SK-N-SH treated with all-trans-retinoic acid at 6 μM for 48 hours (cell line): ENCODE measurements at regions not wholly inside any gene's neighbourhood (a gene's known extent, or its start where the extent isn't known, plus 50 kb on each side); places are given as distances from the start of the nearest gene placed in this dataset.

ENCODE experiments used
- ATAC-seq: fragments of 200-7000 bp; cut with Tn5 transposase; 3 replicates; pipeline ENCODE4 v1.9.1; 2020; ENCODE audit warnings: mild to moderate bottlenecking, moderate library complexity
- BACH2 ChIP-seq: fragments of 250-450 bp; sonication (Bioruptor Pico); IDR thresholded peaks from 2 replicates; pipeline ENCODE4 v1.9.0; 2021; ENCODE audit warnings: mild to moderate bottlenecking, borderline replicate concordance
- CSDC2 ChIP-seq: fragments of 250-450 bp; sonication (Bioruptor Pico); IDR thresholded peaks from 2 replicates; pipeline ENCODE4 v1.5.0; 2020; ENCODE audit warnings: mild to moderate bottlenecking, moderate library complexity
- GLIS3 ChIP-seq: fragments of 250-450 bp; sonication (Bioruptor Pico); IDR thresholded peaks from 2 replicates; pipeline ENCODE4 v1.5.0; 2020; ENCODE audit warnings: mild to moderate bottlenecking, moderate library complexity
- ISL1 ChIP-seq: fragments of 250-450 bp; sonication (Bioruptor Pico); IDR thresholded peaks from 2 replicates; pipeline ENCODE4 v2.1.2; 2022; ENCODE audit warnings: mild to moderate bottlenecking, moderate library complexity
- RARB ChIP-seq: fragments of 250-450 bp; sonication (Bioruptor Pico); IDR thresholded peaks from 2 replicates; pipeline ENCODE4 v1.8.0; 2021; ENCODE audit warnings: mild to moderate bottlenecking, moderate library complexity
- TCF4 ChIP-seq: fragments of 250-450 bp; sonication (Bioruptor Pico); IDR thresholded peaks from 2 replicates; pipeline ENCODE4 v1.8.0; 2021; ENCODE audit warnings: mild to moderate bottlenecking, moderate library complexity, borderline replicate concordance
- TOX ChIP-seq: fragments of 250-450 bp; sonication (Bioruptor Pico); IDR thresholded peaks from 2 replicates; pipeline ENCODE4 v1.8.0; 2021; ENCODE audit warnings: mild to moderate bottlenecking, moderate library complexity, borderline replicate concordance
- ZC3H10 ChIP-seq: fragments of 250-450 bp; sonication (Bioruptor Pico); IDR thresholded peaks from 2 replicates; pipeline ENCODE4 v1.5.1; 2021; ENCODE audit warnings: mild to moderate bottlenecking, moderate library complexity
- ZFP3 ChIP-seq: fragments of 250-450 bp; sonication (Bioruptor Pico); IDR thresholded peaks from 2 replicates; pipeline ENCODE4 v1.5.0; 2020; ENCODE audit warnings: mild to moderate bottlenecking, moderate library complexity
- ZFP30 ChIP-seq: fragments of 450-650 bp; formaldehyde crosslinking; IDR thresholded peaks from 2 replicates; pipeline ENCODE4 v1.5.0; 2022; ENCODE audit warnings: mild to moderate bottlenecking, moderate library complexity
- ZNF565 ChIP-seq: fragments of 450-650 bp; formaldehyde crosslinking; conservative IDR thresholded peaks from 2 replicates; pipeline ENCODE4 v1.5.0; 2020; ENCODE audit warnings: low read depth, mild to moderate bottlenecking, moderate library complexity
- ZNF8 ChIP-seq: fragments of 450-650 bp; formaldehyde crosslinking; IDR thresholded peaks from 2 replicates; pipeline ENCODE4 v1.5.0; 2020; ENCODE audit warnings: mild to moderate bottlenecking, moderate library complexity
- TF ChIP-seq, protein P1 (sequence below): fragments of 250-450 bp; sonication (Bioruptor Pico); IDR thresholded peaks from 2 replicates; pipeline ENCODE4 v1.5.0; 2020; ENCODE audit warnings: mild to moderate bottlenecking, moderate library complexity
- TF ChIP-seq, protein P2 (sequence below): fragments of 250-450 bp; sonication (Bioruptor Pico); IDR thresholded peaks from 2 replicates; pipeline ENCODE4 v1.5.1; 2020; ENCODE audit warnings: low read depth, mild to moderate bottlenecking, moderate library complexity
- TF ChIP-seq, protein P3 (sequence below): fragments of 250-450 bp; sonication (Bioruptor Pico); IDR thresholded peaks from 2 replicates; pipeline ENCODE4 v1.8.0; 2020; ENCODE audit warnings: mild to moderate bottlenecking, moderate library complexity, borderline replicate concordance
- TF ChIP-seq, protein P4 (sequence below): fragments of 250-450 bp; sonication (Bioruptor Pico); IDR thresholded peaks from 2 replicates; pipeline ENCODE4 v1.8.0; 2021; ENCODE audit warnings: low read depth, mild to moderate bottlenecking, moderate library complexity, borderline replicate concordance
- TF ChIP-seq, protein P5 (sequence below): fragments of 250-450 bp; sonication (Bioruptor Pico); IDR thresholded peaks from 2 replicates; pipeline ENCODE4 v1.5.1; 2021; ENCODE audit warnings: mild to moderate bottlenecking, moderate library complexity

DNA sequence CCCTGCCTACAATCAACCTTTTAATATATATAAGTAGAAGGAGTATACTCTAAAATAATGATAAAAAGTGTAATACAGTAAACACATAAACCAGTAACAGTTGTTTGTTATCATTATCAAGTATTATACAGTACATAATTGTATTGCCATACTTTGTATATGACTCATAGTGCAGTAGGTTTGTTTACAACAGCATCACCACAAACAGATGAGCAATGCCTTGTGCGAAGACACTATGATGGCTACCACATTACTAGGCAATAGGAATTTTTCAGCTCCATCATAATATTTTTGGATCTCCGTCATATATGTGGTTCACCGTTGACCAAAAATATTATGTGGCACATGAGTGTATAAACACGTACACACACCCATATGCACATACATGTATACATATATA is 69.7 kb upstream of the APC start:
- TF ChIP-seq, protein P1, sequence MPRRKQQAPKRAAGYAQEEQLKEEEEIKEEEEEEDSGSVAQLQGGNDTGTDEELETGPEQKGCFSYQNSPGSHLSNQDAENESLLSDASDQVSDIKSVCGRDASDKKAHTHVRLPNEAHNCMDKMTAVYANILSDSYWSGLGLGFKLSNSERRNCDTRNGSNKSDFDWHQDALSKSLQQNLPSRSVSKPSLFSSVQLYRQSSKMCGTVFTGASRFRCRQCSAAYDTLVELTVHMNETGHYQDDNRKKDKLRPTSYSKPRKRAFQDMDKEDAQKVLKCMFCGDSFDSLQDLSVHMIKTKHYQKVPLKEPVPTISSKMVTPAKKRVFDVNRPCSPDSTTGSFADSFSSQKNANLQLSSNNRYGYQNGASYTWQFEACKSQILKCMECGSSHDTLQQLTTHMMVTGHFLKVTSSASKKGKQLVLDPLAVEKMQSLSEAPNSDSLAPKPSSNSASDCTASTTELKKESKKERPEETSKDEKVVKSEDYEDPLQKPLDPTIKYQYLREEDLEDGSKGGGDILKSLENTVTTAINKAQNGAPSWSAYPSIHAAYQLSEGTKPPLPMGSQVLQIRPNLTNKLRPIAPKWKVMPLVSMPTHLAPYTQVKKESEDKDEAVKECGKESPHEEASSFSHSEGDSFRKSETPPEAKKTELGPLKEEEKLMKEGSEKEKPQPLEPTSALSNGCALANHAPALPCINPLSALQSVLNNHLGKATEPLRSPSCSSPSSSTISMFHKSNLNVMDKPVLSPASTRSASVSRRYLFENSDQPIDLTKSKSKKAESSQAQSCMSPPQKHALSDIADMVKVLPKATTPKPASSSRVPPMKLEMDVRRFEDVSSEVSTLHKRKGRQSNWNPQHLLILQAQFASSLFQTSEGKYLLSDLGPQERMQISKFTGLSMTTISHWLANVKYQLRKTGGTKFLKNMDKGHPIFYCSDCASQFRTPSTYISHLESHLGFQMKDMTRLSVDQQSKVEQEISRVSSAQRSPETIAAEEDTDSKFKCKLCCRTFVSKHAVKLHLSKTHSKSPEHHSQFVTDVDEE = no peak
- TF ChIP-seq, protein P2, sequence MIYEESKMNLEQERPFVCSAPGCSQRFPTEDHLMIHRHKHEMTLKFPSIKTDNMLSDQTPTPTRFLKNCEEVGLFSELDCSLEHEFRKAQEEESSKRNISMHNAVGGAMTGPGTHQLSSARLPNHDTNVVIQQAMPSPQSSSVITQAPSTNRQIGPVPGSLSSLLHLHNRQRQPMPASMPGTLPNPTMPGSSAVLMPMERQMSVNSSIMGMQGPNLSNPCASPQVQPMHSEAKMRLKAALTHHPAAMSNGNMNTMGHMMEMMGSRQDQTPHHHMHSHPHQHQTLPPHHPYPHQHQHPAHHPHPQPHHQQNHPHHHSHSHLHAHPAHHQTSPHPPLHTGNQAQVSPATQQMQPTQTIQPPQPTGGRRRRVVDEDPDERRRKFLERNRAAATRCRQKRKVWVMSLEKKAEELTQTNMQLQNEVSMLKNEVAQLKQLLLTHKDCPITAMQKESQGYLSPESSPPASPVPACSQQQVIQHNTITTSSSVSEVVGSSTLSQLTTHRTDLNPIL (CRISPR knock-in tag) = no peak
- TF ChIP-seq ISL1 = no peak
- TF ChIP-seq ZC3H10 = no peak
- TF ChIP-seq CSDC2 = no peak
- no peak for TF ChIP-seq GLIS3 (CRISPR knock-in tag)
- TF ChIP-seq ZNF8 (CRISPR knock-in tag) = no peak
- TF ChIP-seq, protein P3, sequence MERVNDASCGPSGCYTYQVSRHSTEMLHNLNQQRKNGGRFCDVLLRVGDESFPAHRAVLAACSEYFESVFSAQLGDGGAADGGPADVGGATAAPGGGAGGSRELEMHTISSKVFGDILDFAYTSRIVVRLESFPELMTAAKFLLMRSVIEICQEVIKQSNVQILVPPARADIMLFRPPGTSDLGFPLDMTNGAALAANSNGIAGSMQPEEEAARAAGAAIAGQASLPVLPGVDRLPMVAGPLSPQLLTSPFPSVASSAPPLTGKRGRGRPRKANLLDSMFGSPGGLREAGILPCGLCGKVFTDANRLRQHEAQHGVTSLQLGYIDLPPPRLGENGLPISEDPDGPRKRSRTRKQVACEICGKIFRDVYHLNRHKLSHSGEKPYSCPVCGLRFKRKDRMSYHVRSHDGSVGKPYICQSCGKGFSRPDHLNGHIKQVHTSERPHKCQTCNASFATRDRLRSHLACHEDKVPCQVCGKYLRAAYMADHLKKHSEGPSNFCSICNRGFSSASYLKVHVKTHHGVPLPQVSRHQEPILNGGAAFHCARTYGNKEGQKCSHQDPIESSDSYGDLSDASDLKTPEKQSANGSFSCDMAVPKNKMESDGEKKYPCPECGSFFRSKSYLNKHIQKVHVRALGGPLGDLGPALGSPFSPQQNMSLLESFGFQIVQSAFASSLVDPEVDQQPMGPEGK (CRISPR knock-in tag) = no peak
- no peak for TF ChIP-seq BACH2 (CRISPR knock-in tag)
- TF ChIP-seq TCF4 (CRISPR knock-in tag) = no peak
- no peak for ATAC-seq

DNA sequence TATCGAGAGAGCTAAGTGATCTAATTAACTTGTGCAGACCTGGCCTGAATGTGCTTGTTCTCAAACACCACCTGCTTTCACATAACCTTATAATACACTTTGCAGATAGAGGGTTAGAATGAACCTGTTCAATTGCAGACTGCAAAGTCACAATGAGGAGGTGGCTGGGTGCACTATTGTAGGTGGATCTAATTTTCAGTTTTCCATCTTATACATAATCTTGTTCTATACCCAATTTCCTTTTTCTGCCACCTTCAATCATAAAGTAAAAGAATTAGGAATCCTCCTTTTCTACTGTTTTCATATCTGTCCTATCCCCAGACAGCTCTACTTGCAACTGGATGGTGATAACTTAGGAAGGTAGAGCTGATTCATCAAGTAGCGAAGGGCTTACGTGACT is 68.8 kb upstream of the APC start:
- TF ChIP-seq ZFP3 (no peak), ISL1 (no peak), RARB (CRISPR knock-in tag) (no peak), TOX (no peak), GLIS3 (CRISPR knock-in tag) (no peak), ZFP30 (CRISPR knock-in tag) (no peak), ZC3H10 (no peak), BACH2 (CRISPR knock-in tag) (no peak), ZNF8 (CRISPR knock-in tag) (no peak), ZNF565 (CRISPR knock-in tag) (no peak), CSDC2 (no peak)
- TF ChIP-seq, protein P3 (CRISPR knock-in tag) = no peak
- TF ChIP-seq, protein P4, sequence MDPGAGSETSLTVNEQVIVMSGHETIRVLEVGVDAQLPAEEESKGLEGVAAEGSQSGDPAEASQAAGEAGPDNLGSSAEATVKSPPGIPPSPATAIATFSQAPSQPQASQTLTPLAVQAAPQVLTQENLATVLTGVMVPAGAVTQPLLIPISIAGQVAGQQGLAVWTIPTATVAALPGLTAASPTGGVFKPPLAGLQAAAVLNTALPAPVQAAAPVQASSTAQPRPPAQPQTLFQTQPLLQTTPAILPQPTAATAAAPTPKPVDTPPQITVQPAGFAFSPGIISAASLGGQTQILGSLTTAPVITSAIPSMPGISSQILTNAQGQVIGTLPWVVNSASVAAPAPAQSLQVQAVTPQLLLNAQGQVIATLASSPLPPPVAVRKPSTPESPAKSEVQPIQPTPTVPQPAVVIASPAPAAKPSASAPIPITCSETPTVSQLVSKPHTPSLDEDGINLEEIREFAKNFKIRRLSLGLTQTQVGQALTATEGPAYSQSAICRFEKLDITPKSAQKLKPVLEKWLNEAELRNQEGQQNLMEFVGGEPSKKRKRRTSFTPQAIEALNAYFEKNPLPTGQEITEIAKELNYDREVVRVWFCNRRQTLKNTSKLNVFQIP (CRISPR knock-in tag) = no peak
- TF ChIP-seq, protein P1 = no peak
- TF ChIP-seq, protein P5, sequence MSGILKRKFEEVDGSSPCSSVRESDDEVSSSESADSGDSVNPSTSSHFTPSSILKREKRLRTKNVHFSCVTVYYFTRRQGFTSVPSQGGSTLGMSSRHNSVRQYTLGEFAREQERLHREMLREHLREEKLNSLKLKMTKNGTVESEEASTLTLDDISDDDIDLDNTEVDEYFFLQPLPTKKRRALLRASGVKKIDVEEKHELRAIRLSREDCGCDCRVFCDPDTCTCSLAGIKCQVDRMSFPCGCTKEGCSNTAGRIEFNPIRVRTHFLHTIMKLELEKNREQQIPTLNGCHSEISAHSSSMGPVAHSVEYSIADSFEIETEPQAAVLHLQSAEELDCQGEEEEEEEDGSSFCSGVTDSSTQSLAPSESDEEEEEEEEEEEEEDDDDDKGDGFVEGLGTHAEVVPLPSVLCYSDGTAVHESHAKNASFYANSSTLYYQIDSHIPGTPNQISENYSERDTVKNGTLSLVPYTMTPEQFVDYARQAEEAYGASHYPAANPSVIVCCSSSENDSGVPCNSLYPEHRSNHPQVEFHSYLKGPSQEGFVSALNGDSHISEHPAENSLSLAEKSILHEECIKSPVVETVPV (CRISPR knock-in tag) = no peak
- TF ChIP-seq, all 23 proteins: peak for 0

More for the DNA sequence above, 68.8 kb upstream of the APC start:
- no peak for ATAC-seq
